SJSA1 (cell line): ENCODE measurements at regions not wholly inside any gene's neighbourhood (a gene's known extent, or its start where the extent isn't known, plus 50 kb on each side); places are given as distances from the start of the nearest gene placed in this dataset.

Experiments used
- DNase-seq, 2 experiments: peaks; one replicate each; pipeline ENCODE4 v3.0.0-alpha.2; 2015 to 2020; ENCODE audit warnings: low spot score in 2 of 2, low read depth in 1 of 2
- H3K27ac ChIP-seq: fragments of 250-450 bp; sonication (Bioruptor Pico); 2 replicates; pipeline ENCODE4 v1.5.1; 2020; ENCODE audit warnings: mild to moderate bottlenecking, moderate library complexity
- H3K27me3 ChIP-seq: fragments of 250-450 bp; sonication (Bioruptor Pico); replicated peaks from 2 replicates; pipeline ENCODE4 v1.5.1; 2020; ENCODE audit warnings: mild to moderate bottlenecking, moderate library complexity
- H3K36me3 ChIP-seq: fragments of 250-450 bp; sonication (Bioruptor Pico); 2 replicates; pipeline ENCODE4 v1.5.1; 2020; ENCODE audit warnings: mild to moderate bottlenecking
- H3K4me1 ChIP-seq: fragments of 250-450 bp; sonication (Bioruptor Pico); replicated peaks from 2 replicates; pipeline ENCODE4 v1.6.1; 2021; ENCODE audit warnings: mild to moderate bottlenecking
- H3K4me3 ChIP-seq: fragments of 250-450 bp; sonication (Bioruptor Pico); 2 replicates; pipeline ENCODE4 v1.5.1; 2020; ENCODE audit warnings: mild to moderate bottlenecking
- H3K9me3 ChIP-seq: fragments of 250-450 bp; sonication (Bioruptor Pico); replicated peaks from 2 replicates; pipeline ENCODE4 v1.5.1; 2020; ENCODE audit warnings: mild to moderate bottlenecking

DNA sequence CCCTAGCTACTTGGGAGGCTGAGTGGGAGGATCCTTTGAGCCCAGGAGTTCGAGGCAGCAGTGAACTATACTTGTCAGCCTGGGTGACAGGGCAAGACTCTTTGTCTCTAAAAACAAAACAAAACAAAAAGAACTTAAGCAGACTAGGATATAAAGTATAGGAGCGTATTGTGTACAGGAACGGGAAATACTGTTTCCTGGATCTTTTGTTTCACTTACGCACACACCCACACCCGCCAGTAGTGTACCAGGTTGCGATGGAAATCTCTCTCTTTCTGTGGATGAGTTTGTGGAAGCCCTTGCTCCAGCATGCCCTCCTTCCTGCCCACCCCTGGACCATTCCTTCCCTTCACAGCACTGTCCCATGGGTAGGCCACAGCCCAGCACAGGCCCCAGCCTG is 136.3 kb downstream of the RPIA start:
- Histone ChIP-seq H3K9me3 (no peaks in the 10 kb centered on the region), H3K4me3 (no peak overlapping the region), H3K4me1 (no peaks in the 10 kb centered on the region), H3K27me3 (no peaks in the 10 kb centered on the region), H3K36me3 (no peaks in the 10 kb centered on the region), H3K27ac (no peak overlapping the region)
- no peak for DNase-seq

DNA sequence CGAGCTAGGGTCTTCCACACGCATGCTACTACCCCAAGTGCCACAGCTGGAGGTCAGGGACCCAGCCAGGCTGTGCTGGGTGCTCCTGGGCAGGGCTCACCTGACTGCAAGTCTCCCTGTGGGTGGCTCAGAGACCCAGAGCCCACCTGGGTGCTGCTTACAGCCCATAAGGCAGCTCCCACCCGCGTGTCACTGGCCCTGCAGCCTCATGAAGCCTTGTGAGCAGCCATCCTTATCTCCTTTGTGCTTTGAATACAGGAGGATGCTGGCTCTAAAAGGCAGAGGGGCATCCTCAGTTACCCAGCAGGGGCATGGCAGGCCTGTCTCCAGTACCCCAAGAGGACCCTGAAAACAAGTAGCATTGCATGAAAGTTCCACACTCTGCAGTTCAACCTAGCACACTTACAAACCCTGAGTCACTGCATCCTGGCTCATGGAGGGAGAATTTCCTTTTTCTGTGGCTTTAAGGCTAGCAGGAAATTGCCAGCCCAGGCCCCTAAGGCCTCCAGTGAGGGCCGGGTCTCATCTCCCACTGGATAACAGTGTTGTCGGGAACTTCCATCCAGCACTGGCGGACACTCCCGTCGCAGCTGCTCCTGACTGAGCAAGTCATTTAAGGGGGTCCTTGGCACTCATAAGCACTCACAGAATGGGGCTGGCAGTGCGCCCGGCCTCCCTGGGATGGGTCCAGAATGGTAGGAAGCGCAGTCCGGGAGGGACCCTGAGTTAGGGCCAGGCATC is 137.1 kb downstream of the RPIA start:
- Histone ChIP-seq H3K36me3 (no peaks in the 10 kb centered on the region), H3K27ac (no peak overlapping the region), H3K4me3 (no peak overlapping the region), H3K9me3 (no peaks in the 10 kb centered on the region), H3K27me3 (no peaks in the 10 kb centered on the region), H3K4me1 (no peaks in the 10 kb centered on the region)
- DNase-seq, result no peak

DNA sequence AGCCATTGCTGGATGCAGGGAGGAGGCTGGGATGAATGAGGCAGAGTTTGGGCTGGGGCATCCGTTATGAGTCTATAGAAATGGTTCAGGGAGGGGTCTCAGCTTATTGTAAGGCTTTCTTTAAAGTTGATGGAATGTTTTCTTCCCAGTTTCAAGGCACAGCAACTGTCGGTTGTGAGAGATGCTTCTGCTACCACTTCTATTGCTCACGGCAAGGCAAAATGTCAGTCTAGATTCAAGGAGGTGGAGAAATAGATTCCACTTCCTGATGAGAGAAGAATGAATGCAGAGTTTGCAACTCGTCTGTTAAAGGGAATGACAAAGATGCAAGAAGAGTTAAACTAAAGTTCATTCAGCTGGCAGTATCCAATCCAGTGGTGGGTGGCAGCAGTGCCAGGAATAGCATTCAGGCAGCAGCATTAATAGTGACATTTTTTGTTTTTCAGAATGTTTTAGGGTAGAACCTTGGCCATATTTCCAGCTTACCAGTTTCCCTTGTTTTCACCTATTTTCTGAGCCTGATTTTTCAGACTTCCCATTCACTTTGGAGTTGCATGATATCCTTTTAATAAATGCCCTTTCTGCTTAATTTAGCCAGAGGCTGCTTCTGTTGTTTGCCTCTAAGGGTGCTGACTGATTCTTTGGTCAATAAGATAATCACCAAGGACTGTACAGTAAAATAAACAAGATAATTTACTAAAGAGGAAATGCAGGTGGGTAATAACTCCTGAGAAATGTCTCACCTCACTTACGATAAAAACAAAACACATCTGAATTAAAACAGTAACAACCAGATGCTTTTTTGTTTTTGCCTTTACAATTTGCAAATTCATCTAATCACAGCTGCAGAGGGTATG is 138.4 kb downstream of the RPIA start:
- no peak overlapping the region for H3K4me3 ChIP-seq
- no peaks in the 10 kb centered on the region for H3K36me3 ChIP-seq
- no peak overlapping the region for H3K27ac ChIP-seq
- H3K9me3 ChIP-seq, result no peaks in the 10 kb centered on the region
- no peak for DNase-seq
- no peaks in the 10 kb centered on the region for H3K4me1 ChIP-seq
- H3K27me3 ChIP-seq, result no peaks in the 10 kb centered on the region

DNA sequence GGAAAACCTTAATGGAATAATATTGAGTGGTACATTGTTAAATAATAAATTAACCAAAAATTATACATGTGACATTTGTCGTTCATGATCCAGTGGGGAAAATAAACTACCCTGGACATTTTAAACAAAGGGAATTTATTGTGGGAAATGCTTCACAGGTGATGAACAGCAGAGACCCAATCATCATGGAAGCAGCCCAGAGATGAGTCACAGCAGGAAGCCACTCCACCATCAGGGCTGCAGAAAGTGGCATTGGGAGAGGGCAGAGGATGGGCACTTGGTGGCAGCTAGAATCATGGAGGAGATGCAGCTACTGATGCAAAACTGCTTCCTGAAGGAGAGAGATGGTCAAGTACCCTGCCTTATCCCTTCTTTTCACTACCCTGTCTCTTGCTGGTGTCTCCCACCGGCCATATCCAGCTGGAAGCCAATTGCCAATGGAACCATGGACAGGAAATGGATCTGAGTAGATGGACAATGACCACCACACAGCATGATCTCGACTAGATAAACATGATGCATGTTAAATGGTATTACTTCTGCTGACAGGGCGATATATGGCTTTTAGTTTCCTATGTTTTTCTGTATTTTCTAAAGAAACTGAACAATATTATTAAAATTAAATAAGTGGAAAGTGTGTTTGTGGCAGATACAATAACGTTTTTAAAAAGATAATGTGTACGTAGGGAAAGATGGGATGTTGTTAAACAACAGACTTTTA is 139.8 kb downstream of the RPIA start:
- DNase-seq, result no peak
- no peaks in the 10 kb centered on the region for H3K9me3 ChIP-seq
- no peaks in the 10 kb centered on the region for H3K36me3 ChIP-seq
- H3K4me1 ChIP-seq, result no peaks in the 10 kb centered on the region
- H3K27ac ChIP-seq, result no peak overlapping the region
- H3K27me3 ChIP-seq, result no peaks in the 10 kb centered on the region
- H3K4me3 ChIP-seq, result no peak overlapping the region

DNA sequence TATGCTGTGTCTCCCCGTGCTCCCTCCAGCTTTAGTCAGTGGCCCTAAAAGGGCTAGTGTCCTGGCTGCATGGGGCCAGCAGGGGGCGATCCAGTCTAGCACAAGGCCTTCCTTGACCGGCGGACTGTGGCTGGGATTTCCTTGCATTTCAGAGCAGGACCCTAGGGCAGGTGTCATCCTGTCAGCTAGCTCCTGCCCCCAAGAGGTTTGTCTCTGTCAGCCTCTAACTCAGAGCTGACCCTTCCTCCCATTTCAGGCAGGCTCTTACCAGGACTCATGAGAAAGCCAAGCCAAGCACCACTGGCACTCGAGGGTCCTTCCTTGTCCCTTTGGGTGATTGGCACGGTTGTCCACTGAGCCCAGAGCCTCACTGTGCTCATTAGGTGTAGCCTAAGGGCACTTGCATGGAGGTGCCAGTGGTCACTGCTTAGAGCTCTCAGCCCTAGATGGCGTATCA is 140.3 kb downstream of the RPIA start:
- Histone ChIP-seq H3K9me3 (no peaks in the 10 kb centered on the region), H3K4me3 (no peak overlapping the region), H3K4me1 (no peaks in the 10 kb centered on the region), H3K27me3 (no peaks in the 10 kb centered on the region), H3K36me3 (no peaks in the 10 kb centered on the region), H3K27ac (no peak overlapping the region)
- no peak for DNase-seq

DNA sequence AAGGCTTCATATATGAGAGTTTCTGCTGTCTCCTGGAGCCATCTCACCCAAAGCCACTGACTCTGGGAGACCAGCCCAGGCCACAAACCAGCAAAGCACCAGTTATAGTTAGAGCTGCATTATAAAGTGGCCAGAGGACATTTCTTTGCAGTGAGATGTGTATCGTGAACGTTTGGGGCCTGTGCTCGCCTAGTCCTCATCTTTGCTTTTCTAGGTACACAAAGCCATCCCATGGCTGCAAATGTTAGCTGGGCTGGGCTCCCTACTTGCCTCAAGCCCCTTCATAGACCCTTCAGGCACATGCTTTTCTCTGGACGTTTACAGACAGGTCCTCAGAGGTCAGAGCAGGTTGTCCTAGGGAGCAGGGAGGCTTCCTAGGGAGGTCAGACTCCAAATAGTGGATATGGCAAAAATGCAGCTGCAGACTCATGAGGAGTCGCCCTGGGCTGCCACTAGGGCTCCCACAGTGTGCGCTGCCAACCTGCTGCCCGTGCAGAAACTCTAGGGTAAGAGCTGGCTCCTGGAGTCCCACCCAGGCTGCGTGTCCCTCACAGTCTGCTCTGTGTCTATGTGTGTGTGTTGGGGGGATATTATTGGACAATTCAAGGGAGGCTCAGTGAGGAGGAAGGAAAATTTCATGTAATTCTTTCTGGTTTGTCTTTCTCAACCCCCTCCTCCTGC is 141.0 kb downstream of the RPIA start:
- no peak for DNase-seq
- H3K4me3 ChIP-seq, result no peak overlapping the region
- H3K27ac ChIP-seq, result no peak overlapping the region
- H3K4me1 ChIP-seq, result no peaks in the 10 kb centered on the region
- H3K27me3 ChIP-seq, result no peaks in the 10 kb centered on the region
- no peaks in the 10 kb centered on the region for H3K9me3 ChIP-seq
- H3K36me3 ChIP-seq, result no peaks in the 10 kb centered on the region

DNA sequence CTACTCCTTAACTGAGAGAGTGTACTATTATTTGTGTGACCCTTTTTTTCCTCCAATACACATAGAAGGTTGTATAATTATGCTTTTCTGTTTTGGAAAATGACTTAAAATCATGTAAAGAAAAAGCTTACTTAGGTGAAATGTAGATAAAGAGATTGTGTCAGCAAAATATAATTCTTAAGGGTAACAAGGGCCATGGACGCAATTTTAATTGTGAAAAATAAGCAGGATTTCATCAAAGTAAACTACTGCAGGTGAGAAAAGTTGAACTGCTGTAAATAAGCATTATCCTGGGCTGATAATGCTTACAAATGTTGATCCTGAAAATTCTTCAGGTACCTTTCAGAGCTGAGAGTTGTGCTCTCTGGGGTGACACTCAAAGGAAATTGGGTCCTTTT is 141.5 kb downstream of the RPIA start:
- Histone ChIP-seq H3K27ac (no peak overlapping the region), H3K4me1 (no peaks in the 10 kb centered on the region), H3K27me3 (no peaks in the 10 kb centered on the region), H3K9me3 (no peaks in the 10 kb centered on the region), H3K4me3 (no peak overlapping the region), H3K36me3 (no peaks in the 10 kb centered on the region)
- DNase-seq, result no peak

DNA sequence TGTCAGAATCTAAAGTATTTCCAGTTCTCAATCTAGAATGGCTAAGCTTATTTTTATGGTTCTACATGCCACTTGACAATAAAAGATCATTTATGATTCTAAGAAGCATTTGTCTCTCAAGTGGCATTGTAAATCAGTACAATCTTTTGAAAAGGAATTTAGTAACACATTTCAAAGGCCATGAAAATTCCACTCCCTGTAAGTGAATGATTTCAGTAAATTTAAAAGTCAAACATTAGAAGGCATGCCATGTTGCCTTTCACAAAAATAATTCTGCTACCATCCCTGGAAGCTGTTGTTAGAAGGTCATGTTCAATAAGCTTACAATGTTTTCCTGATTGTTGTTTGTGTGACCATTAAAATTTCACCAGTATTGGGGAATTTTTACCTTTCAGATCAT is 142.9 kb downstream of the RPIA start:
- DNase-seq, result no peak
- Histone ChIP-seq H3K4me3 (no peak overlapping the region), H3K27me3 (no peaks in the 10 kb centered on the region), H3K27ac (no peak overlapping the region), H3K4me1 (no peaks in the 10 kb centered on the region), H3K9me3 (no peaks in the 10 kb centered on the region), H3K36me3 (no peaks in the 10 kb centered on the region)

DNA sequence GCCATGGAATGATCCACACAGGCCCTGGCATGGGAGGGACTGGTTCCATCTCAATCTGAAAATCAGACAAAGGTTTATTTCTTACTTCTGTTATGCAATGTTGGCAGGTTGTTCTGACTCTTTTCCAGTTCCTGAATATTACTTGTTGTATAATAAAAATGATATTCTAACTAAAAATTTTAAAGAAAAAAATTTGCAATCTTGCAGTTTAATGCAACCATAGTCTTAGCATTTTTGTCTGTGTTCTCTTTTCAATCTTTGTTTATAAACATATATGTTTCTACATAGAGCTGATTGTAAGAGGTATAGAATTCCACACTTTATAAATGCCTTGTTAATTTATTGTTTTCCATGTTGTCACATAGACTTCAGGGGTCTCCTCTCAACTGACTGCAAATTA is 143.4 kb downstream of the RPIA start:
- H3K4me1 ChIP-seq, result no peaks in the 10 kb centered on the region
- H3K4me3 ChIP-seq, result no peak overlapping the region
- H3K36me3 ChIP-seq, result no peaks in the 10 kb centered on the region
- no peaks in the 10 kb centered on the region for H3K27me3 ChIP-seq
- no peak overlapping the region for H3K27ac ChIP-seq
- no peaks in the 10 kb centered on the region for H3K9me3 ChIP-seq
- DNase-seq, result no peak

DNA sequence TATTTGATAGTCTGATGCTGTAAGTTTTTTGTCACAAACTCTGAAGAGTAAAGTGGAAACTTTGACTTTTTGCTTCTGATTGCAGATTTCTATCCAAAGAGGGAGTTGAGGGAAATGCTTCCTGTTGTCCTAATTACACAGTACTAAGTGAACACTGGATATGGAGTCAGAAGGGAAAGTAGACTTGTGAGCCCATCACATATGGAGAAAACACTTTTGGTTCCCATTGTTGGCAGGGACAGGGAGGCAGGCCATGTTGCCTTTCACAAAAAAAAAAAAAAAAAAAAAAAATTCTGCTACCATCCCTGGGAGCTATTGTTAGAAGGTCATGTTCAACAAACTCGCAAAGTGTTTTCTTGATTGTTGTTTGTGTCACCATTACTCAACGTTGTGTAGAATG is 144.3 kb downstream of the RPIA start:
- Histone ChIP-seq H3K4me3 (no peak overlapping the region), H3K36me3 (no peaks in the 10 kb centered on the region), H3K27me3 (no peaks in the 10 kb centered on the region)

DNA sequence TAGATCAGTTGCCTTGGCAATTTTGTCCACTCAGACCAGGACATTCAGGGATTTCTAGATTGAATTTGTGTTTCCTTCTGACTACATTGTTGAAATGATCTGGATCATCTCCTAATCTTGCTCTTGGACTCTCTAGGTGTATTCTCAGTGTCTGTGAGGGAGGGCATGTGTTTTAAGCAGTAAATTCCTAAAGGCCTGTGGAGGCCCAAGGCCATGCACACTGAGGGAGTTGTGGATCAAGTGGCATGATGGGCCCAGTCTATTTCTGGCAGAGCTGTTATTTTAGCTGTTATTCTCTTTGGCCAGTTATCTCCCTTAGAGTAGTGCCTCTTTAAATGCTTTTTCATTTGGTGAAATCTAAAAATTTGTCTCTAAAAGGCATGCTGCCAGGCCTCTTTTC is 144.9 kb downstream of the RPIA start:
- Histone ChIP-seq H3K27ac (no peak overlapping the region), H3K4me3 (no peak overlapping the region), H3K9me3 (no peaks in the 10 kb centered on the region), H3K27me3 (no peaks in the 10 kb centered on the region), H3K36me3 (no peaks in the 10 kb centered on the region), H3K4me1 (no peaks in the 10 kb centered on the region)
- DNase-seq, result no peak

More for the DNA sequence above, 144.3 kb downstream of the RPIA start:
- Histone ChIP-seq H3K4me1 (no peaks in the 10 kb centered on the region), H3K9me3 (no peaks in the 10 kb centered on the region), H3K27ac (no peak overlapping the region)
- DNase-seq, result no peak

DNA sequence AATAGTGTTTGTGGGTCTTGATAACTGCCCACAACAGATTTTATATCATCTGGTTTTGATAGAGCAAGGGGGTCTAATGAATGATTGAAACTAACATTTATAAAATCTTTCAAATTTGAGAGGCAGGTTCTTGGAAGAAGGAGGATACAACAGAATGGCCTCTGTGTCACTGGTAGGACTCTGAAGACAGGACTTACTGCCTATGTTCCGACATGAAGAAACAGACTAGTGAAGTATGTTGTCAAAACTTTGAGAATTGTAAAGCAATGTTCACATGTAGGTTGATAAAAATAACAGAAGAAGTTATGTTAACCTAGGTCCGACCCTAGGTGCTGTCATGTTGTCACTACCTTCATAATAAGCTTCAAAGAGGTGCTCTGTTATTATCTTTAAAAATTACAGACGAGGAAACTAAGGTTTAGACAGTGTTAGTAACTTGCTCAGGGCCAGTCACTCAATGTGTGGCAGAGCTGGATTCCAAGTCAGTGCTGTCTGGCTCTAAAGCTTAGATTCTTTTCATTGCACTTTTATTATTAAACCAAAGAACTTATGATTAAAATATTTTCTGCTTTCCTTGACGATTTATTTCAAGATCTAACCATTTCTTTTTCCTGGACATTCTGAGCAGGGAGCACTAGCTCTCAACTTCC is 146.2 kb downstream of the RPIA start:
- no peak for DNase-seq
- H3K4me3 ChIP-seq, result no peak overlapping the region
- H3K27me3 ChIP-seq, result no peaks in the 10 kb centered on the region
- no peaks in the 10 kb centered on the region for H3K9me3 ChIP-seq
- no peaks in the 10 kb centered on the region for H3K4me1 ChIP-seq
- H3K36me3 ChIP-seq, result no peaks in the 10 kb centered on the region
- no peak overlapping the region for H3K27ac ChIP-seq

DNA sequence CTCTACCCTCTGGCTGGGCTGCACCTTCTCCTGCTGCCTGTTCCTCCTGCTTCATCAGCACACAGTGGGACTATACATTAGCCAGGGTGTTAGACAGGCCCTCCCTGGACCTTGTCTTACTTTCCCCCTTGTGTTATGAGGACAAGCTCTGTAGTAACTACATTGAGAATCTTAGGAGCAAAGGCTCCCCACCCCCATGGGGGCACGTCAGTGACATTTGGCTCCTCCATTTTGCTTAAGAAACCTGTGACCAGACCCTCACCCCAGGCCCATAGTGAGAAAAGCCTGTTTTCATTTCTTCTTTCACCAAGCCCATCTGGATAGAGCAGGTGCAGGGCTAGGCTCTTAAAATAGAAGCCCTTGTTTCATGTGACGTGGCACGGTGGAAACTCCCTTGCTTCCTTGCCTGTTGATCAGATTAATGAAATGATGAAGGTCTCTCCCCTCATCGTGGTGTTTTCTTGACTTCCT is 146.7 kb downstream of the RPIA start:
- Histone ChIP-seq H3K36me3 (no peaks in the 10 kb centered on the region), H3K9me3 (no peaks in the 10 kb centered on the region), H3K27ac (no peak overlapping the region), H3K27me3 (no peaks in the 10 kb centered on the region), H3K4me1 (no peaks in the 10 kb centered on the region), H3K4me3 (no peak overlapping the region)
- DNase-seq, result no peak
